NCI-H128 (cell line): ENCODE measurements at regions not wholly inside any gene's neighbourhood (a gene's known extent, or its start where the extent isn't known, plus 50 kb on each side); places are given as distances from the start of the nearest gene placed in this dataset.

Experiments
- DNase-seq: peaks from one replicate; lab custom pipeline; 2025; ENCODE audit not compliant: unreplicated experiment; lab: John Stamatoyannopoulos, UW

DNA sequence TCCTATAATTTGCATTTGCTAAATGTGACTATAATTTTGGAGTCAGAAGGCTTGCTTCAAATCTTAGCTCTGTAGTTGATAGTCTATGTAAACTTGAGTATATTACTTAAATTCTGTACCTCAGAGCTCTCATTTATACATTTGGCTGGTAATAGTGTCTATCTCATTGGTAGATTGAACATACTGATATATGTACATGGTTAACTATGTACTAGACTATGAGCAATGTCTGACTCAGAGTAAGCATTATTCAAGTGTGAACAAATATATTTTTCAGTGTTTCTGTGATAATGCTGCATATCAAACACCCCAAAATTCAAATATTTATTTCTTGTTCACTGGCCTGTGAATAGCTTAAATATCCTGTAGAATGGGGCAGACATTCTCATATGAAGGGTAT, 1568.9 kb upstream of the PABPC4L start:
- DNase-seq: no peak

DNA sequence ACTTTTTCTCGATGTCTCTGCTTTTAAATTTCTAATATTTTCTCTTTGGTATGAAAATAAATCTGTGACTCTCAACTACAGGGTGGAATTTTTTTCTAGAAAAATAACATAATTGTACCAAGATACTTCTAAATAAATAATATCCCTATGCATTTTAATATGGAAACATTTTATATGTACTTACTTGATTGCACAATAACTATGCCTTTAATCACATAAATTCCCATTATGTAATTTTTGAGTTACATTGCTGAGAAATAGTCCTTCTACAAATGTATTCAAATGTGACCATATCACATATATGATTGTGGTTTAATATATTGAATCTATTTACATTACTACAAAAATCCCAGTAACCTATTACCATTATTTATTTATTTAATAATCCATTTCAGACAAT, 1543.3 kb upstream of the PABPC4L start:
- DNase-seq: no peak

DNA sequence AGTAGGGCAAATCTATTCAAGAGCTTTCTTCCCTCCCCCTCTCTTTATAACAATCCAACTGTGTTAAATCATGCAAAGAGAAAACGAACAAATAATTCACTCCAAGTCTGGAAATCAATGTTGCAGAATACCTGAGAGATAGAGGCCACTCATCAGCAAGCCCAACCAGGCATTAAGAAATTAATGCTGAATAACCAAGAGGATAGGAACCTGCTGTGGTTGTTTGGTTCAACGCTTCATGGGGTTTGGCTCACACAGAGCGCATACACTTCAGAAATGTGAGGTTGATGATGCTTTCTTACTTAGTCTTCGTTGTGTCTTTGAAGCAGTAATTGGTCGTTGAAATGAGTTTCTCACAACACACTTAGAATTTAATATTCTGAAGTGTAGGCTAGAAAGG, 1540.0 kb upstream of the PABPC4L start:
- no peak for DNase-seq

DNA sequence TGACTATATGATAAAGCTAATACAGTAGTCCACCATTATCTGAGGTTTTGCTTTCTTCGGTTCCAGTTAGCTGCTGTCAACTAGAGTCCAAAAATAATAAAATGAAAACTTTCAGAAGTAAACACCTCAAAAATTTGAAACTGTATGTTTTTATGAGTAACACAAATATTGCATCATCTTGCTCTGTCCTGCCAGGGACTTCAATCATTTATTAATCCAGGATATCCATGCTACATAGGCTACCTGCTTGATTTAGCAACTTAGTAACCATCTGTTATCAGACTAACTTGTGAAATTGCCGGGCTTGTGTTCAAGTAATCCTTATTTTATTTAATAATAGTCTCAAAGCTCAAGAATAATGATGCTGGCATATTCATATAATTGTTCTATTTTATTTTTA, 1537.8 kb upstream of the PABPC4L start:
- no peak for DNase-seq

DNA sequence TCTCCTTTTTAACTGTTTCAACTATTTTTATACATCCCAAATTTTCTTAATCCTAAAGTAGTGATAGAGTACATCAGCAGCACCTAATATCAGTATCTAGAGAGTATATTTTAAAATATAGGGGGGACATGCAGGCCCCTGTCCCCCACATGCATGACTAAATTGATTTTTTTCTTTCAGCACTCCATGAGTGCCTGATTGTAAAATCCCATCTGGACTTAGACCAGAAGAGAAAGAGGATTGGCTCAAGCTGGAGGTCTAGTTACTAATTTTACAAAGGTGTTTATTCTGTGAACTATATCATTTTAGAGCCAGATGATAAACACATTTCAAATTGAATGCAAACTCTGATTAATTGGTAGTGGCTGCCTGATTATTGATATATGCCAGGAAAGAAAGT, 1533.9 kb upstream of the PABPC4L start:
- no peak for DNase-seq

DNA sequence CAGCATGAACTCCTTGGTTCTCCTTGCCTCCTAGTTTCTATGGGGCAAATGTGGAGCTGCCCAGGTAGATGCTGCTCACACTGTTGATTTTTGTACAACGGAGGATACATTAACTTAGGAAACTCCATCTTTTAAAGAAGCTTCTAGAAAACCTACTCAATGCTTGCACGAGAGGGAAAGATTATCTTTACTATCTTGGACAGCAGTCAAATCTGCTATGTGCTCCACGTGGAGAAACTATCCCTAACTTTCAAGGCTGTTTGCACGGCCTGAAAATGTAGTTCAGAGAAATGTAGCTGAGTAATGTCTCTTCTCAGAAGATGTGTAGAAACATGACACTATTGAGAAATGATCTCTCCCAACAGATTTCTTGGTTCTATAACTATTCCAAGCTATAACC, 1530.9 kb upstream of the PABPC4L start:
- DNase-seq: no peak

DNA sequence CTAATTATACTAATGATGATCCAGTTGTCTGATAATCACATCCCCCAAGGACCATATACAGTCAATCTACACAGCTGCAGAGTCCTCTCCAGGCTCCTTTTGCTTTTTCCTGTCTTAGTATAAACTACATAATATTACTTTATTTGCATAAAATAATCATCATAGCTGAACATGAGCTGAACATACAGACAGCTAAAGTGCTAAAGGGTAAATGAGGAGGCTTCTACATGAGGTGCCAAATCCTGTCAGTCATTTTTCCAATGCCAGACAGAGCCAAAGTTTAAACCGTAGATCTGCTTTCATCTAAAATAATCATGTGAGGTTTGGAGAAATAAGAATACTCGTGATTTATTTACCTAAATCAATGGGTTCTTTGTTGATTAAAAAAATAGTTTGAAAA, 1530.1 kb upstream of the PABPC4L start:
- no peak for DNase-seq

DNA sequence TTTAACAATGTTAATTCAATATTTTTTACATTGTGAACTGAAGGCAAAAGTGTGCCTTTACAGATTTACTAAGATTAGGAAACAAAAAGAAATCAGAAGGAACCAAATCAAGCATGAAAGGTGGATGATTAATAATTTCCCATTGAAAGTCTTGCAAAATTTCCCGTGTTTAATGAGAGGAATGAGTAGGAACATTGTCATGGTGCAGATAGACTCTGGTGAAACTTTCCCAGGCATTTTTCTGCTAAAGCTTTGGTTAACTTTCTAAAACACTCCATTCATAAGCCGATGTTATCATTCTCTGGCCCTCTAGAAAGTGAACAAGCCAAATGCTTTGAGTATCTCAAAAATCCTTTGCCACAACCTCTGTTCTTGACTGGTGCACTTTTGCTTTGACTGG, 1522.8 kb upstream of the PABPC4L start:
- DNase-seq: no peak

DNA sequence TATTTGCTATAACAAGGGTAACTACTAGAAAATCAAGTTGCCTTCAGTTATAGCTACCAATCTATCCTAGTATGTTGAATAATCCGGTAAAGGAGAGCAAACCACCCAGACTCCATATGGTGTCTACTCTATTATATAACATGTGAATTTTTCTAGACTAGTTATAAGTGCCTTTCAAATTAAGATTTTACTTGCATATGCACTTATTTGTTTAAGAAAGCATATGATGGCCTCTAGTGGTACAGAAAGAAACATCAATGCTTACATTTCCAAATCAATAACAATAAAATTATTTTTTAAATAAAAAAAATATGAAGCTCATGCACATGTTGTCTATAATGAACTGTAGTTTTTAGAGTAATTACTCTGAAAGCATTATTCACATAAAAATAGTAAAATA, 1516.4 kb upstream of the PABPC4L start:
- no peak for DNase-seq

DNA sequence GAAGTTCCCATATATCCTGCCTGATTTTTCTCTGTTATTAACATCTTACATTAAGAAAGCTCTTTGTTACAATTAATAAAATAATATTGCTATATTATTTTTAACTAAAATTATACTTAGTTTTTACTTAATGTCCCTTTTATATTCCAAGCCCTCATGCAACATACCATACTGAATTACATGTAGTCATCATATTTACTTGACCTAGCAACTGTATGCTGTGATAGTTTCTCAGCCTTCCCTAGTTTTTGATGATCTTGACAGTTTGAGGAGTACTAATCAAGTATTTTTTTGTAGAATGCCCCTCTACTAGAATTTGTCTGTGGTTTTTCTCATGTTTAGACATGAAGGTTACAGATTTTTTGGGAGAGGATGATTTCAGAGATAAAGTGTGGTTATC, 1503.8 kb upstream of the PABPC4L start:
- no peak for DNase-seq

DNA sequence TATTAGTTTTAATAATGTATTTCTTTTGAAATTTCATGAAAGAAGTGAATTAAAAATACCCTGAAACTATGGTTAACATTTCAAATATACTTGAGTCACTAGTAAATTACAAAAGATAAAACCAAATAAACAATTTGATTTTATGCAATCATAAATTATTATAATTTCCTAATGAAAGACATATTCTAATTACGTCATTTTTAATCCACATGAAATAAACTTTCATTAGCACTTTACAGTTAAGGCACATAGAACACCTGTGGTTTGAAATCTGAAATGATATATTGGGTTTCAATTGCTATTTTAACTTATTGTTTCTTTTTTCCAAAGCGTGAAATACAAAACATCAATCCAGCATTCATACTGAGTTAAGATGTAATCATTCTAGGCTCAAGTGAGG, 1492.5 kb upstream of the PABPC4L start:
- no peak for DNase-seq

DNA sequence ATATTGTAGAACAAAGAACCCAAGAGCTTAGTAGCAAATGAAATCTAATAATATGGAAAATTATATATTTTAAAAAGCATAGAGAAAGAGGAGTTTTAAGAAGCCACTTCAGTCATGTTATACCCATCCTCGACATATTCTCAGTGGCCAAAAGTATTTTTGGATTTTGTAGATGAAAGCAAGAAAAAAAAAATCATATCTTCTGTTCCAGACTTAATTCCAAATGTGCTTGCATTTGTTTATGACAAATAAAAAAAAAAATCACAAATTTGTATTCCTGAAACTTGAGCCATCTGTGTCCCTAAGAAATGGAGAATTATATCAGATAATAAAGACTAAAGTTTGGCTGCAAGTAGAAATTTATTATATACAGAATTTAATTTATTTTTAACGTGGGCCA, 1482.4 kb upstream of the PABPC4L start:
- DNase-seq: no peak

DNA sequence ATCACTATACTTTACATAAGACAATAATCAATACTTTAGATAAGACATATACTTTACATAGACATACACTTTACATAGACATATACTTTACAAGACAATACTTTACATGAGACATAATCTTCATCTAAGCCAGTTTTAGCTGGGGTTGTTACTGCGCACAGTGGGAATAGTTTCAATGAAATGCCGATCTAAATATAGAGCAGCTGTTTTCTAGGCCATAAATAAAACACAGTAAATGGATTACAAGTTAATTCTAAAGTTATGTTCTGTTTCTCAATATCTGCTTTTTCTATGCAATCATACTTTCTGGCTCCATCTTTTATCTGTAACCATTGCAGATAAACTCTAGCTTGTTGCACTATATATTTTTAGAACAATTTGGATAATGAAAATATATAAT, 1470.6 kb upstream of the PABPC4L start:
- no peak for DNase-seq

DNA sequence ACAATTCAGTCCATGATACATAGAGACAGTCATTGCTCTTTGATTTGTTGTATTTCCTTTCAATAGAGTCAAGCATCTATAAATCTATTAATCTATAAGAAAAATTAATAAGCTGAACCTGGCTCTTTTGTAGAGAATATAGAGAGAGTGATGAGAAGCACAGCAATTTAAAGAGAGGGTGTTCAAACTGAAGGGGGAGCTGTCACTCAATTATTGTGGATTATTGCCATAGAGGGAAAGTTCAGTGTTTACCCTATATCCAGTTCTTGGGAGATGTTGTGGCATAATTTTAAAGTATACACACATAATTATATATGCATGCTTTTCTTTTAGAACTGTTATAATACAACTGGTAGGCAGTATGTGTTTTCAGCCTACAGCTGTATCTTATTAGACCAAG, 1469.0 kb upstream of the PABPC4L start:
- DNase-seq: no peak
